Loucy (cell line): ENCODE measurements at regions not wholly inside any gene's neighbourhood (a gene's known extent, or its start where the extent isn't known, plus 50 kb on each side); places are given as distances from the start of the nearest gene placed in this dataset.

ENCODE experiments used
- EZH2phosphoT487 ChIP-seq: fragments of 200-600 bp; IDR thresholded peaks from 2 replicates; pipeline ENCODE4 v1.6.1; 2018; ENCODE audit warnings: antibody characterized with exemption, mild to moderate bottlenecking, moderate library complexity, borderline replicate concordance
- TF ChIP-seq, protein P1 (sequence below): fragments of 200-600 bp; sonication (generic); conservative IDR thresholded peaks from 2 replicates; pipeline ENCODE4 v1.5.1; 2014; ENCODE audit warnings: mild to moderate bottlenecking, antibody characterized with exemption, low read length

DNA sequence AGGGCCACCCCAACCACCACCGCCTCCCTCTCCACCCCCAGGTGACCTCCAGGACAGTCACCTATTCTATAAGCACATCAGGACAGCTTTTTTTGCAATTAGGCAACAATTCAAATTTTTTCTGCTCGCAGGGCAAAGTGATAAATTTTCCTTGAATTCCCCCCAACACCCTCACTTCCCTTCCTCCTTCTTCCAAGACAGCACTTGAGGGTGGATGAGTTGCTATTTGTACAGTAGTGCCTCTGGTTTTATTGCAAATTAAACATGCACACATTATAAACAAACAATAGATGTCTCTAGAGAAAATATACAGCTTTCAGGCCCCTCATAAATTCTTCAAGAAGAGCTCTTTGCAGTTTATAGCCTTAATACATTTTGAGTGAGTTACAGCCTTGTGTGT, 80.9 kb upstream of the USP47 start:
- TF ChIP-seq, protein P1, sequence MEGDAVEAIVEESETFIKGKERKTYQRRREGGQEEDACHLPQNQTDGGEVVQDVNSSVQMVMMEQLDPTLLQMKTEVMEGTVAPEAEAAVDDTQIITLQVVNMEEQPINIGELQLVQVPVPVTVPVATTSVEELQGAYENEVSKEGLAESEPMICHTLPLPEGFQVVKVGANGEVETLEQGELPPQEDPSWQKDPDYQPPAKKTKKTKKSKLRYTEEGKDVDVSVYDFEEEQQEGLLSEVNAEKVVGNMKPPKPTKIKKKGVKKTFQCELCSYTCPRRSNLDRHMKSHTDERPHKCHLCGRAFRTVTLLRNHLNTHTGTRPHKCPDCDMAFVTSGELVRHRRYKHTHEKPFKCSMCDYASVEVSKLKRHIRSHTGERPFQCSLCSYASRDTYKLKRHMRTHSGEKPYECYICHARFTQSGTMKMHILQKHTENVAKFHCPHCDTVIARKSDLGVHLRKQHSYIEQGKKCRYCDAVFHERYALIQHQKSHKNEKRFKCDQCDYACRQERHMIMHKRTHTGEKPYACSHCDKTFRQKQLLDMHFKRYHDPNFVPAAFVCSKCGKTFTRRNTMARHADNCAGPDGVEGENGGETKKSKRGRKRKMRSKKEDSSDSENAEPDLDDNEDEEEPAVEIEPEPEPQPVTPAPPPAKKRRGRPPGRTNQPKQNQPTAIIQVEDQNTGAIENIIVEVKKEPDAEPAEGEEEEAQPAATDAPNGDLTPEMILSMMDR = no peak
- no peak for TF ChIP-seq EZH2phosphoT487
